HL-60 (cell line): ENCODE measurements at regions not wholly inside any gene's neighbourhood (a gene's known extent, or its start where the extent isn't known, plus 50 kb on each side); places are given as distances from the start of the nearest gene placed in this dataset.

Source experiments
- CTCF ChIP-seq: IDR thresholded peaks from one replicate; pipeline ENCODE4 v1.5.1; 2011; ENCODE audit warnings: low read length, control low read depth, inconsistent platforms; ENCODE audit not compliant: insufficient read depth
- POLR2AphosphoS5 ChIP-seq: IDR thresholded peaks from 2 replicates; pipeline ENCODE4 v1.6.1; 2012; ENCODE audit warnings: low read depth

DNA sequence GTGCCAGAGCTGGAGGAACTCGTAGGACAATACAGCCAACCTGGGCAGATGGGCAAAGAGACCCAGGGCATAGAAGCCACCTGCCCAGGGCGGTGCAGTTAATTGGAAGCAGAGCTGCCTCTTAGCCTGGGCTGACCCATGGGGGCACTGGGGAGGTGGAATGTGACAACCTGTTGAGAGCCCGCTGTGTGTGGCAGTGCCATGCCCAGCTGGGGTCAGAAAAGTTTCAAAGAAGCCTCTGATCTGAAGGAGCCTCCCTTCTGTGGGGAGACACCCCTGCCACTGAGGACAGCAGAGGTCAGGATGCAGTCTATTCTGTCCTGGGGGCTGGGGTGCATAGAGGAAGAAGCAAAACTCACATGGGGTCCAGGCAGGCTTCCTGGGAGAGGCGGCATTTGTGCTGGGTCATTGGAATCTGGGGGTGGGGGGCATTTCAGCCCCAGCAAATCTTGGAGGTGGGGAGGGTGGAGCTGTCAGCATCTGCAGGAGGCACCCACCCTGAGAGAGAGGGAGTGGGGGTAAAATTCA, 176.1 kb upstream of the CIBAR2 start:
- TF ChIP-seq POLR2AphosphoS5 (no peak), CTCF (no peak)
